HG03342 (cell line): ENCODE measurements at regions not wholly inside any gene's neighbourhood (a gene's known extent, or its start where the extent isn't known, plus 50 kb on each side); places are given as distances from the start of the nearest gene placed in this dataset.
"Not testable (repeated sequence)": the region's sequence is repeated elsewhere in the genome, so short reads cannot be mapped to it uniquely, and the experiment has no call there.

Experiments
- ATAC-seq: cut with Tn5 transposase; IDR thresholded peaks from one replicate; pipeline ENCODE4 v1.9.1; 2021; ENCODE audit warnings: mild to moderate bottlenecking, moderate library complexity; ENCODE audit not compliant: unreplicated experiment

GRCh38 chr2:110291909-110292579, 79.7 kb upstream of the MTLN start:
- ATAC-seq: not testable (repeated sequence)

DNA sequence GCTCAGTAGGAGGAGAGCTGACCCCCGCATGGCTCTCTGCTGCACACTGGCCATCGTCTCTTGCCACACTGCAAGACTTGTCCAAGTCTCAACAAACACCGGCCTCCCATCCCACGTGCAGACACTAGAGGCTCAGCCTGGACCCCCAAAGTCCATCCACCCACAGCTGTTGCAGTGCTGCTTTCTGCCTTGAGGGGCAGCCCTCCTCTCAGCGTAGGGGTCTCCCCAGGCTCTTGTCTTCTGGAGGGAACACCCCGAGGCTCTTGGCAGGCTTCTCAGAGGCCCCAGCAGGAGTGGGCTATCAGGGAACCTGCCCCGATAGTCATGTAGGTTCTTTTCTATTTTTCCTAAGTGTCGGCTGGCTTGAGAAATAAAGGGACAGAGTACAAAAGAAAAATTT, 75.5 kb upstream of the MTLN start:
- ATAC-seq: not testable (repeated sequence)

DNA sequence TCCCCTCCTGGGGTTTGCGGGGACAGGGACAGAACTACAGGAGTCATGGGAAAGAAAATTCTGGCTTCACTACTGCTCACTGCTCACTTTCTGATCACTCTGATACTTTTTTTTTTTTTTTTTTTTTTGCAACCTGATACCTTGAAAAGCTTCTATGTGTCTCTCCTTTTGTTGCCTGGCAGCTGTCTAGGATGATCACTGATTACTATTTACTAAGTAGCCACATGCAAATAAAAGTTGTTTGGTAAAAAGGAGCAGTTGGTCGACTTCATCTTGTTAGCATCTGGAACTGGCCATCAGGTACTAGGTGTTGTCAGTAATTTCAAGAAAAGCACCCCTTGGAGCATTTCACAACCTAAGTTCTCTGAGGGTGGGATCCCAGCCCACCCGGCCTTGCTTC, 74.9 kb upstream of the MTLN start:
- not testable (repeated sequence) for ATAC-seq

GRCh38 chr2:110285002-110285401, 72.7 kb upstream of the MTLN start:
- not testable (repeated sequence) for ATAC-seq

GRCh38 chr2:110280804-110281203, 68.5 kb upstream of the MTLN start:
- ATAC-seq: not testable (repeated sequence)

- ATAC-seq: not testable (repeated sequence)
These were observed 64.7 kb upstream of the MTLN start for GRCh38 chr2:110277054-110277453.

GRCh38 chr2:110276092-110276491, 63.7 kb upstream of the MTLN start:
- not testable (repeated sequence) for ATAC-seq

- ATAC-seq: not testable (repeated sequence)
These were observed 57.3 kb upstream of the MTLN start for GRCh38 chr2:110269674-110270073.

DNA sequence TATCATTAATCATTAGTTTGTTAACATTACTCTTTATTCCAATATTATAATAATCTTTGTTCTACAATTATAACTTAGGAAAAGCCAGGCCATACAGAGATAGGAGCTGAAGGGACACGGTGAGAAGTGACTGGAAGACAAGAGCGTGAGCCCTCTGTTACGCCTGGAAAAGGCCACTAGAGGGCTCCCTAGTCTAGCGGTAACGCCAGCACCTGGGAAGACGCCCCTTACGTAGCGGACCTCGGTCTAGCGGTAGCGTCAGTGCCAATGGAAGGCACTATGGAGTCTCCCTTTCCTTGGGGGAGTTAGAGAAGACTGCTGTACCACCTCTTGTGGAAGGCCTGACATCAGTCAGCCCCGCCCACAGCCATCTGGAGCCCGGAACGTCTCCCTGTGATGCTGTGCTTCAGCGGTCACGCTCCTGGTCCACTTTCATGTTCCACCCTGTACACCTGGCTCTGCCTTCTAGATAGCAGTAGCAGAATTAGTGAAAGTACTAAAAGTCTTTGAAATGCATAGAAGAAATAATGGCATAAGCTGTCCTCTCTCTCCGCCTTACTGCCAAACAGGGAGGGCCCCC, 55.6 kb upstream of the MTLN start:
- not testable (repeated sequence) for ATAC-seq

- not testable (repeated sequence) for ATAC-seq
These were observed 52.5 kb upstream of the MTLN start for GRCh38 chr2:110264804-110265203.

DNA sequence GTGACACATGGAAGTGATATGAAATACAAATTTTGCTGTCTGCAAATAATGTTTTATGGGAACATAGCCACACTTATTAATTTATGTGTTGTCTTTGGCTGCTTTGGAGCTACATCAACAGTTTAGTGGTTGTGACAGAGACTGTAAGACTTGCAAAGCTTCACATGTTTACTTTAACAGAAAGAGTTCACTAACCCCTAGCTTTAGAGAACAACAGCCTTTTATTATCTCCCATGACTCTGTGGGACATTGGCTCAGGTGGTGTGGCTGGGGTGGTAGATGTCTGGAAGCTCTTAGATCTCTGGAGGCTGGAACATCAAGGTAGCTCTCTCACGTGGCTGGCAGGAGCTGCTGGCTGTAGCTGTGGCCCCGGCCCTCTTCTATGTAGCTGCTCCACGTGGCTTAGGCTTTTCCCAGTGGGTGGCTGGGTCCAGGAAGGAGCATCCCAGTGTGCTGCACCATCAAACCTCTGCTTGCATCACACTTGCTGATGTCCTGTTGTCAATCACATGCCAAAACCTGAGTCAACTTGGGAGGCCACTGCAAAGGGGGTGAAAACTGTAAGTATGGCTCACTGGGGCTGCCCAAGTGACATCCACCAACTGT, 51.8 kb upstream of the MTLN start:
- not testable (repeated sequence) for ATAC-seq

GRCh38 chr2:110263462-110263861, 51.1 kb upstream of the MTLN start:
- ATAC-seq: not testable (repeated sequence)
